Nucleus accumbens (tissue), 56 donors: ENCODE measurements at regions not wholly inside any gene's neighbourhood (a gene's known extent, or its start where the extent isn't known, plus 50 kb on each side); places are given as distances from the start of the nearest gene placed in this dataset.

Experiments used
- DNase-seq, 56 donors: peaks; one replicate each; lab custom pipeline; 2025; lab: John Stamatoyannopoulos, UW

DNA sequence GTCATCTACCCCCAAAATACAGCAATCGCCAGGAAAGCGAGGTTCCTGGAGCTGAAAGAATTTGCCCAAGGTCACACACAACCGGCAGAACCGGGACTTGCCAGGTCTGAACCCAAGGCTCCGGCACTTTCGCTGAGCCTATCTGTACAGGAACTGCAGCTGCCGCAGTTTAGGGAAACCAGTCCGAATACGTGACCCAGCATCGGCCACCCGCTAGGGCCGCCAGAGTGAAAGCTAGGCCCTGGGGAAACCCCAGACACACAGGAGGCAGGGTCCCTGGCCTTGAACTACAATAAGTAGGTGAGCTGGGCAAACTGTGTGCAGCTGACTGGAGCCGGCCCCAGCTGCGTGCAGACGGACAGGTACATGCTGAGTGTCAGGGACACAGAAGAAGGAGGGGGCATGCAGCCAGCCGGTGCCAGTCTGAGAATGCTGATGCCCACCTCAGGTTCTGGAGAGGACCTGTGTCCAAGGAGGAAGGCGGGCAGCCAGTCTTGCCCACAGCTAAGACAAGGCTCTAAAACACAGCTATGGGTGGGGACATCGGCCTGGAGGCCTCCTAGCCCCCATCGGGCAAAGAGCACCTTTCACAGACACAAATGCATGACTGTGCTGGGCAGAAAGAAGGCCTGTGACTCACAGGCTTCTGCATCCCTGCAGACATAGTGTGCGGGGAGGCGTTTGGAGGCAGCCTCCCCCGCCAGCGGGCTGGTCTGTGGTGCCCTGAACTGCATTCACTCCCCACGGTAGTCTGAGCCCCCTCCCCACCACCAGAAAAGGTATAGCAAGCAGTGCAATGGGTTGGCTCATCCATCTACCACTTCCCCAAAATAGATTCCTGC lies 107.4 kb upstream of the ID2 start:
- DNase-seq: no peak

- DNase-seq: peak in 5 of 56 donors; percentile 27 to 57 (median 41)
Measured at GRCh38 chr2:8575038-8575833, 106.6 kb upstream of the ID2 start.

GRCh38 chr2:8575834-8576423 lies 105.9 kb upstream of the ID2 start:
- peak in 13 of 56 donors; percentile 16 to 49 (median 35) for DNase-seq

DNA sequence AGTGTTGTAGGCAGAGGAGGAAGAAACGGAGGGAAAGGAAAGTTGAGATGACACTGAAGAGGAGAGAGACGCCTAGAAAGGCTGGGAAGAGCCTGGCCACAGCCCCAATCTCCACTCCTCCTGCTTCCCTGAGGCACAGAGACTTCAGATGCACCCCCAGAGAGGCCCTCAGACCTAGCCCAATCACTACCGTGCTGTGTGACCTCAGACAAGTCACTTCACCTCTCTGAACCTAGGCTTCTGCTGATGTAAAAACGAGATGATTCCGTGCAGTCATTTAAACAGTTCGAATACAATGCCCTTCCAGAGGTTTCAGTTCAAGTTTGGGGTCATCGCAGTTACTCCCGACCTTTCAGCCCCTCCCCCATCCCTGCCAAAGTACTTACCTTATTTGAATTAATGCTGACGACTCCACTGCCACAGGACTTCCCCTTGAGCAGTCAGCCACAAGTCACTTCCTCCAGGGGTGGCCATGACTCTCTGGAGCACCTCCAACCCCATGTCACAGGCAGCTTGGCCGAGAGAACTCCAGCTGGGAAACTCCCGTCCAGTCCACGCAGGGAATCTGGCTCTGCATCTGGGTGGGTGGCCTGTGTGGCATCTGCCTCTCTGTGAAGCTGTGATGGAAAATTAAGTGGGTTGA lies 105.2 kb upstream of the ID2 start:
- DNase-seq: peak in 1 of 56 donors; percentile 22

- no peak for DNase-seq
Measured at GRCh38 chr2:8577573-8577972, 104.3 kb upstream of the ID2 start.

- DNase-seq: no peak
Measured at GRCh38 chr2:8578335-8579244, 103.3 kb upstream of the ID2 start.

GRCh38 chr2:8579485-8580085 lies 102.3 kb upstream of the ID2 start:
- DNase-seq: no peak

DNA sequence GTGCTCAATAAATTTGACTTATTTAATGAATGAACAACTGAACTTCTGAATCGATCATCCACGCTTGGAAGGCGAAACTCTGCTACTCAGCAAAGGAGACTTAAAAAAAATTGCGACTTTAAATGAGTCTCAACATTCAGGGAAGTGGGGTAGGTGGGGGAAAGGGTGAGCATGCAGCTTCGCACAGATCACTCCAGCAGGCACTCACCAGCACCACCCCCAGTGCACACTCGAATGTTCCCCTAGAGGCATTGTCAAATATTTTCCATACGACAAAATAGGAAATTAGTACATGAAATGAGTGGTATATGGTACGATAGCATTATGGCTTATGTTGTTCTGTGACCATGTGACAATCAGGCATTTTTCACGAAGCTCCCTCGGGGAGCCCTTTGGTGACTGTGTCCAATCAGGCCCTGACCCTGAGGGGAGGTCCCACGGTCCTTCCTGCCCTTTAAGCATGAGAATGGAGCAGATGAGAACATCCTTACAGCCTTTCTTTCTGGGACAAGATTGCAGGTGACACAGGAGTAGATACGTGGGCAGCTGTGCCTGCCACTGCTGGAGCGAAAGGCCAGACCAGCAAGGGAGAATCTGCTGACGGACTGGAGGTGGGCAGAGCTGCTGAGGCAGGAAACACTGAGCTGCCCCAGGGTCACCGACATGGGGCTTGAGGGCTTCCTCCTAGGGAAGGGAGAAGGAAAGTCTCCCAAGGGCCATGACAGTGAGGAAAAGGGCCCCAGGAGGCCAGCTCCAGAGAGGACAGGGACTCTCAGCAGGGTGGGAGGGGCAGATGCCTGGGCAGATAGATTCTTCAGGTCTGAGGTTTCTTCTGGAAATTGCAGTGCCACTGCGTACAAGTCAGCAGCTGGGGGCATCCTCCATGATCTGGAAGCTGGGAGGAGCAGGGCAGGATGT lies 101.3 kb upstream of the ID2 start:
- no peak for DNase-seq

GRCh38 chr2:8581234-8581561 lies 100.7 kb upstream of the ID2 start:
- no peak for DNase-seq

- no peak for DNase-seq
Measured at GRCh38 chr2:8581601-8582041, 100.2 kb upstream of the ID2 start.

- DNase-seq: no peak
Measured at GRCh38 chr2:8582191-8582590, 99.7 kb upstream of the ID2 start.

DNA sequence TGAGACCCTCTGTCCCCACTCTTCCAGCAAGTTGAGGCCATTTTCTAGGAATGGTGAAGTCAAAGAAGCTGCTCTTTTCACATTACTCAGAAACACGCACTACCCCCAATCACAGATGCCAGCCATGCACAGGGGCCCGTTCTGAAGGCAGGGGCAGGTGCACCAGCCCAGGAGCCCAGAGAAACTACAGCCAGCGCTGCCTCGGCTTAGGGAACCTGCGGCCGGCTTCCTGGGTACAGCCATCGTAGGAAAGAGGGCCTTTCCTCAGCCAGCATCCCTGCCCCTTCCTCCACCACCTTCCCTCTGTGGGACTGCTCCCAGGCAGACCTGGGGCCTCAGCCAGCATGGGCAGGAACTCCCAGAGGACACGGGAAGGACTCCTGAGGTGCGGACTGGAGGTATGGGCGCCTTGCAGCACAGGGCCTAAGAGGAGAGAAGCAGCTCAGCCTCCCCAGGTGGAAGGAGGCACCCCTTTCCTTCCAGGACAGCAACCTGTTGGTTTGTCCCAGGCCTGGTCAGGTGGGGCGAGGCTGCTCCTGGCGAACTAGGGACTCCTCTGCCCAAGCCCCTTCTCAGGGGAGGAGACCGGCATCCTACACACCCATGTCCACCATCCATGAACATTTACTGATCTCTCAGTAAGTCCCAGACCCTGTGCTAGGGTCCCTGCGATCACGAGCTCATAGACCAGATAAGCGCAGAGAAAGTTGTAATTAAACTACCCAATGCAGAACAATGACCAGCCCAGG lies 99.0 kb upstream of the ID2 start:
- DNase-seq: no peak

- DNase-seq: peak in 48 of 56 donors; percentile 13 to 81 (median 50)
Measured at GRCh38 chr2:8583400-8584173, 98.3 kb upstream of the ID2 start.

- DNase-seq: no peak
Measured at GRCh38 chr2:8584174-8585066, 97.4 kb upstream of the ID2 start.

DNA sequence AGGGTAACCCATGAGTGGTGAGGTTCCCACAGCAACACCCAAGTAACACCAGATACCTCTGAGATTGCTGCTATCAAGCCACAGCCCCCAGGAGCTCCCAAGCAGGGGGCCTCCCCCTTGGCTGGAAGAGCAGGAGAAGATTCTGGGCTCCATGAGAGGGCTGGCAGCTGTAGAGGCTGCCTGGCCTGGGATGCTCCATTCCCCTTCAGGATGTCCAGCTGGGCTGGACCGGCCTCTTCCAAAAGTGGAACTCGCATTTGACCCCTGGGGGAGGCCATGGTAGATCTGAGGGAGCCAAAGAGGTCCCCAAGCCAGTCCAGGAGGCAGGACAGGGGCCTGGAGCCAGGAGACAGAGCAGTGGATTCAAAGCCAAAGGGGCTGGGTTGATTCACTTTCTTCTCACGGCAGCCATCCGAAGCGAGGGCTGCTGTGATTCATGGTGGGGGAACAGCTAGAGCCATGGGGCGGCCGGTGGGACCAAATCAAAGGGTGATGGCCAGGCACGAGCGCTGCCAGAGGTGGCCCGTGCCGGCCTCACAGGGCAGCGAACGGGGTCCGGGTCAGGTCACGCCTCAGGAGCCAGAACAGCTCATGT lies 95.3 kb upstream of the ID2 start:
- DNase-seq: no peak
